Neural crest cell (in vitro differentiated cells): ENCODE measurements at regions not wholly inside any gene's neighbourhood (a gene's known extent, or its start where the extent isn't known, plus 50 kb on each side); places are given as distances from the start of the nearest gene placed in this dataset.

Experiments used
- DNase-seq: peaks from one replicate; pipeline ENCODE4 v3.0.0; 2021; ENCODE audit warnings: low read depth, mixed read lengths, low spot score
- H3K27ac Mint-ChIP-seq: one replicate; pipeline ENCODE4 v1.8.0; 2021; ENCODE audit warnings: mild to moderate bottlenecking, mixed read lengths; ENCODE audit not compliant: unreplicated experiment
- H3K27me3 Mint-ChIP-seq: 2 replicates; pipeline ENCODE4 v1.8.0; 2021; ENCODE audit warnings: low read depth, mild to moderate bottlenecking, mixed read lengths
- H3K36me3 Mint-ChIP-seq: 2 replicates; pipeline ENCODE4 v1.8.0; 2021; ENCODE audit warnings: low read depth, mild to moderate bottlenecking, mixed read lengths
- H3K4me1 Mint-ChIP-seq: 2 replicates; pipeline ENCODE4 v1.8.0; 2021; ENCODE audit warnings: mixed read lengths
- H3K4me3 Mint-ChIP-seq: one replicate; pipeline ENCODE4 v1.8.0; 2021; ENCODE audit warnings: mild to moderate bottlenecking, mixed read lengths
- H3K9me3 Mint-ChIP-seq: 2 replicates; pipeline ENCODE4 v1.8.0; 2021; ENCODE audit warnings: mixed read lengths
- CTCF ChIP-seq: fragments of 200-600 bp; sonication (generic); conservative IDR thresholded peaks from 2 replicates; pipeline ENCODE4 v1.5.0; 2021; ENCODE audit warnings: antibody characterized with exemption, mild to moderate bottlenecking

DNA sequence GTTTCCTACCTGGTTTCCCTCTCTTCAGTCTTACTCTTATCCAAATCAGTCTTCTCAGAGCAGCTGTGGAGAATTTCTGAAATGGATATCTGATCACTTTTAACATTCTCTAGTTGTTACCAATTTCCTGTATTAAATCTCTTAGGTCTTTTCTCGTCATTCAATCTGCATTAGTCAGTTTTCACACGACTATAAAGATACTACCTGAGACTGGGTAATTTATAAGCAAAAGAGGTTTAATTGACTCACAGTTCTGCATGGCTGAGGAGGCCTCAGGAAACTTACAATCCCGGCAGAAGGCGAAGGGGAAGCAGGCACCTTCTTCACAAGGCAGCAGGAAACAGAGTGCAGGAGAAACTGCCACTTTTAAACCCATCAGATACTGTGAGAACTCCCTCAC lies 444.8 kb downstream of the GATA3 start:
- Mint-ChIP-seq H3K4me1 (no peaks in the 10 kb centered on the region), H3K9me3 (peaks cover 2% of the 10 kb centered on the region), H3K27me3 (peaks cover 25% of the 10 kb centered on the region), H3K27ac (no peak overlapping the region), H3K36me3 (no peaks in the 10 kb centered on the region), H3K4me3 (no peak overlapping the region)
- DNase-seq: no peak
- TF ChIP-seq CTCF: no peak

DNA sequence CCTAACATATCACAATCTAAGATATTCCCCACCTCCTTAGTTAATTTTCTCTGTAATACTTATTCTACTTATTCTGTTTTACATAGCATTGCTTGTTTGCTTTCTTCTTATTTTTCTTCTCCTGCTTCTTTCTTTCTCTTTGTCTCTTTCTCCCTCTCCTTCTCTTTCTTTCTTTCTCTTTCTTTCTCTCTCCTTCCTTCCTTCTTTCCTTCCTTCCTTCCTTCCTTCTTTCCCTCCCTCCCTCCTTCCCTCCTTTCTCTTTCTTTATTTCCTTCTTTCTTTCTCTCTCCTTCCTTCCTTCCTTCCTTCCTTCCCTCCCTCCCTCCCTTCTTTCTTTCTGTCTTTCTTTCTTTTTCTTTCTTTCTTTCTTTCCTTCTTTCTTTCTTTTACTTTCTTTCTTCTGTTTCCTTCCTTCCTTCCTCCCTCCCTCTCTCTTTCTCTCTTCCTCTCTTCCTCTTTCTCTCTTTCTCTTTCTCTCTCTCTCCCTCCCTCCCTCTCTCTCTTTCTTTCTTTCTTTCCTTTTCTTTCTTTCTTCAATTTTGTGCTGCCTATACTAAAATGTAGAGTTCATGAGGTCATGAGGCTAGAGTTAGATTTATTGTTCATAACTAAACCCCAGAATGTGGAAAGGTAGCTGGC lies 445.4 kb downstream of the GATA3 start:
- TF ChIP-seq CTCF: no peak
- DNase-seq: no peak
- Mint-ChIP-seq H3K36me3 (no peaks in the 10 kb centered on the region), H3K27ac (no peak overlapping the region), H3K4me3 (no peak overlapping the region), H3K4me1 (no peaks in the 10 kb centered on the region), H3K27me3 (peaks cover 21% of the 10 kb centered on the region), H3K9me3 (peaks cover 2% of the 10 kb centered on the region)

DNA sequence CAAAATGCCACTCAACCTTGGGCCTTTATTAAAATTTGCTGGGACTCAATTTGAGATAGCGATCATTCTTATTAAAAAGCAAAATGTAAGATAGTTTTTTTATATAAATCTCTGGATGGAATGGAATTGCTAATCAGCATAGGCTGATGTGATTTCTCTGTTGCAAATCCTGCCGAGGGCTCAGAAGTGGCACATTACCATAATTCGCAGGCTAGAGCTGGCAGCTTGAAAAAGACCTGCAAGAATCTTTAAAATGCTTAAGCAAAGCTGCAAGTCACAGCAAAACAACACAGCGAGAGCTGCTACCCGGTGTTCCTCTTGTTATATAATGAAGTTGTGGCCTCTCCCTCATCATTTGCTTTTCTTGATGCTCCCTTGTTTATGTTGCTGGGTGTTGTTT lies 448.1 kb downstream of the GATA3 start:
- H3K27ac Mint-ChIP-seq: no peak overlapping the region
- TF ChIP-seq CTCF: no peak
- H3K4me1 Mint-ChIP-seq: no peaks in the 10 kb centered on the region
- peaks cover 2% of the 10 kb centered on the region for H3K9me3 Mint-ChIP-seq
- no peak overlapping the region for H3K4me3 Mint-ChIP-seq
- H3K27me3 Mint-ChIP-seq: peaks cover 14% of the 10 kb centered on the region
- no peaks in the 10 kb centered on the region for H3K36me3 Mint-ChIP-seq
- DNase-seq: no peak

DNA sequence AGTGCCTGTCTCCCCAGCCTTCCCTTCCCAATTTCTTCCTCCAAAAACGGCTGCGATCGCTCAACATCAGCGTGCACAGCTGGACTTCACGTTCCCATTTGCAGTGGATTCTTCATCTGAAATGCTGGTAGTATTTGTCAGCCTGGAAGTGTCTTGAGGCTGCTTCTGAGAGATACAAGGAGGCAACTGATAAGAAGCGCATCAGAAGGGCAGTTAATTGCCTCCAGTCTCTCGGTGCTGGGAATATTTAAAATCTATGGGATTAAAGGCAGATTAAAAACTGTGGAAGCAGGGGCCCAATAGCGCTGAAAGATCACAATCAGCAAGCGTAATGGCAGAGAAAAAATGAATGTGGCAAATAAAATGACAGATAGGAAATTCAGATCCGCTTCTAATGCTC lies 450.0 kb downstream of the GATA3 start:
- H3K27ac Mint-ChIP-seq: no peak overlapping the region
- no peaks in the 10 kb centered on the region for H3K36me3 Mint-ChIP-seq
- H3K4me3 Mint-ChIP-seq: no peak overlapping the region
- no peak for TF ChIP-seq CTCF
- H3K9me3 Mint-ChIP-seq: peaks cover 2% of the 10 kb centered on the region
- H3K4me1 Mint-ChIP-seq: no peaks in the 10 kb centered on the region
- H3K27me3 Mint-ChIP-seq: peaks cover 8% of the 10 kb centered on the region
- DNase-seq: no peak

- no peaks in the 10 kb centered on the region for H3K36me3 Mint-ChIP-seq
- no peak for DNase-seq
- no peak overlapping the region for H3K4me3 Mint-ChIP-seq
- no peaks in the 10 kb centered on the region for H3K4me1 Mint-ChIP-seq
- no peak for TF ChIP-seq CTCF
- H3K27me3 Mint-ChIP-seq: no peaks in the 10 kb centered on the region
- no peak overlapping the region for H3K27ac Mint-ChIP-seq
- no peaks in the 10 kb centered on the region for H3K9me3 Mint-ChIP-seq
Observed at GRCh38 chr10:8507156-8507555, 452.7 kb downstream of the GATA3 start.
